T-helper 1 cell treated with Interleukin-12 subunit alpha and Interleukin-12 subunit beta and Interleukin-4 antibody, amounts not matched to agents 30 ng/mL and 1 ng/mL, for 36 hours (primary cell): ENCODE measurements at regions not wholly inside any gene's neighbourhood (a gene's known extent, or its start where the extent isn't known, plus 50 kb on each side); places are given as distances from the start of the nearest gene placed in this dataset.

Experiments
- intact Hi-C: fragments of 100-400 bp; cut with micrococcal nuclease; formaldehyde crosslinking; loops from one replicate; pipeline ENCODE4 v1.15.1; 2024

GRCh38 chr7:109282726-109283125 is 713.1 kb downstream of the DNAJB9 start:
- intact Hi-C loops = no loop called here

GRCh38 chr7:109284943-109285342 is 715.3 kb downstream of the DNAJB9 start:
- intact Hi-C loops = no loop called here

GRCh38 chr7:109295158-109295557 is 725.5 kb downstream of the DNAJB9 start:
- intact Hi-C loops = no loop called here

- intact Hi-C loops = no loop called here
These were observed 739.1 kb downstream of the DNAJB9 start for GRCh38 chr7:109308816-109309215.

- intact Hi-C loops = no loop called here
These were observed 740.1 kb downstream of the DNAJB9 start for GRCh38 chr7:109309790-109310189.

GRCh38 chr7:109318136-109318535 is 748.5 kb downstream of the DNAJB9 start:
- intact Hi-C loops = no loop called here

- intact Hi-C loops = no loop called here
These were observed 753.2 kb downstream of the DNAJB9 start for GRCh38 chr7:109322833-109323232.

- intact Hi-C loops = no loop called here
These were observed 761.7 kb downstream of the DNAJB9 start for GRCh38 chr7:109331423-109331822.

- intact Hi-C loops = no loop called here
These were observed 766.3 kb downstream of the DNAJB9 start for GRCh38 chr7:109335951-109336350.

- intact Hi-C loops = no loop called here
These were observed 766.9 kb downstream of the DNAJB9 start for GRCh38 chr7:109336531-109336930.

GRCh38 chr7:109343678-109344077 is 774.0 kb downstream of the DNAJB9 start:
- intact Hi-C loops = no loop called here

GRCh38 chr7:109351493-109351892 is 781.8 kb downstream of the DNAJB9 start:
- intact Hi-C loops = no loop called here

GRCh38 chr7:109354000-109354399 is 784.3 kb downstream of the DNAJB9 start:
- intact Hi-C loops = no loop called here

- intact Hi-C loops = no loop called here
These were observed 784.9 kb downstream of the DNAJB9 start for GRCh38 chr7:109354552-109354951.

- intact Hi-C loops = no loop called here
These were observed 806.1 kb downstream of the DNAJB9 start for GRCh38 chr7:109375823-109376222.

GRCh38 chr7:109376576-109376975 is 806.9 kb downstream of the DNAJB9 start:
- intact Hi-C loops = no loop called here

- intact Hi-C loops = no loop called here
These were observed 807.6 kb downstream of the DNAJB9 start for GRCh38 chr7:109377076-109377884.

- intact Hi-C loops = no loop called here
These were observed 817.3 kb downstream of the DNAJB9 start for GRCh38 chr7:109386959-109387358.

GRCh38 chr7:109387530-109387929 is 817.9 kb downstream of the DNAJB9 start:
- intact Hi-C loops = no loop called here

- intact Hi-C loops = no loop called here
These were observed 821.6 kb downstream of the DNAJB9 start for GRCh38 chr7:109391240-109391639.

- intact Hi-C loops = no loop called here
These were observed 832.4 kb downstream of the DNAJB9 start for GRCh38 chr7:109402107-109402506.

GRCh38 chr7:109407756-109408155 is 838.1 kb downstream of the DNAJB9 start:
- intact Hi-C loops = no loop called here

GRCh38 chr7:109437957-109438356 is 868.3 kb downstream of the DNAJB9 start:
- intact Hi-C loops = no loop called here
